H1 (cell line): ENCODE measurements at regions not wholly inside any gene's neighbourhood (a gene's known extent, or its start where the extent isn't known, plus 50 kb on each side); places are given as distances from the start of the nearest gene placed in this dataset.

Experiments used
- CTCF ChIA-PET: fragments of 300-600 bp; sonication (Branson Sonifier 250); formaldehyde crosslinking; loops from one replicate; lab custom pipeline; 2021; ENCODE audit not compliant: partially characterized antibody; lab: Charles Lee
- POLR2A ChIA-PET: fragments of 300-600 bp; sonication (Branson Sonifier 250); formaldehyde crosslinking; loops from one replicate; lab custom pipeline; 2021; ENCODE audit warnings: inconsistent platforms; ENCODE audit not compliant: partially characterized antibody; lab: Charles Lee
- DNase-seq, 2 experiments: peaks; one replicate each; pipeline versions ENCODE4 v3.0.0 to v3.0.0-alpha.2; 2010 to 2022; ENCODE audit warnings: low spot score in 2 of 2, low read depth in 1 of 2, mixed read lengths in 1 of 2
- FAIRE-seq: peaks from 2 replicates; lab custom pipeline; 2011; peaks lifted over from hg19 to GRCh38; lab: Jason Lieb, UNC
- H2AFZ ChIP-seq: 2 replicates; pipeline ENCODE4 v1.8.1; 2012; ENCODE audit warnings: low read length, inconsistent platforms
- H2AK5ac ChIP-seq: 2 replicates; pipeline ENCODE4 v1.6.1; 2013; ENCODE audit warnings: low read depth, low read length
- H2BK120ac ChIP-seq: replicated peaks from 2 replicates; pipeline ENCODE3; 2013; ENCODE audit warnings: low read depth, low read length, inconsistent platforms
- H2BK12ac ChIP-seq: 2 replicates; pipeline ENCODE4 v1.6.1; 2013; ENCODE audit warnings: low read depth, low read length
- H2BK15ac ChIP-seq: 2 replicates; pipeline ENCODE4 v1.6.1; 2013; ENCODE audit warnings: low read length
- H2BK20ac ChIP-seq: 2 replicates; pipeline ENCODE4 v1.6.1; 2013; ENCODE audit warnings: low read length
- H2BK5ac ChIP-seq: 2 replicates; pipeline ENCODE4 v1.6.1; 2013; ENCODE audit warnings: low read depth, low read length
- H3K14ac ChIP-seq: 2 replicates; pipeline ENCODE4 v1.6.1; 2013; ENCODE audit warnings: inconsistent platforms; ENCODE audit not compliant: insufficient read length
- H3K18ac ChIP-seq: 2 replicates; pipeline ENCODE4 v1.6.1; 2013; ENCODE audit warnings: low read length; ENCODE audit errors: extremely low read depth
- H3K23ac ChIP-seq: 2 replicates; pipeline ENCODE4 v1.6.1; 2013; ENCODE audit warnings: inconsistent platforms; ENCODE audit not compliant: insufficient read length
- H3K23me2 ChIP-seq: 2 replicates; pipeline ENCODE4 v1.6.1; 2013; ENCODE audit warnings: low read depth, low read length
- H3K27ac ChIP-seq: 2 replicates; pipeline ENCODE4 v1.6.1; 2011; ENCODE audit warnings: low read depth, low read length, inconsistent platforms
- H3K27me3 ChIP-seq, 4 experiments: replicated peaks in 1 of 4; 1 replicate in 1 of 4; 2 replicates in 3 of 4; pipeline versions ENCODE4 v1.6.1 to v1.8.1; 2011 to 2013; ENCODE audit warnings: low read length in 3 of 4, mild to moderate bottlenecking in 3 of 4, inconsistent platforms in 2 of 4, mixed read lengths in 2 of 4, moderate library complexity in 1 of 4; ENCODE audit not compliant: control insufficient read depth in 3 of 4, insufficient read depth in 3 of 4; ENCODE audit errors: extremely low read depth in 1 of 4
- H3K36me3 ChIP-seq, 4 experiments: 2 replicates each; pipeline versions ENCODE4 v1.6.1 to v1.8.1; 2011 to 2013; ENCODE audit warnings: mild to moderate bottlenecking in 4 of 4, low read length in 3 of 4, moderate library complexity in 2 of 4, control low read depth in 1 of 4, inconsistent platforms in 1 of 4; ENCODE audit not compliant: insufficient read depth in 4 of 4, control insufficient read depth in 2 of 4
- H3K4ac ChIP-seq: replicated peaks from 2 replicates; pipeline ENCODE3; 2013; ENCODE audit warnings: low read length, low read depth, mixed read lengths, inconsistent platforms; ENCODE audit not compliant: insufficient read length
- H3K4me1 ChIP-seq, 4 experiments: replicated peaks in 1 of 4; 1 replicate in 1 of 4; 2 replicates in 3 of 4; pipeline versions ENCODE4 v1.6.1 to v1.8.1; 2011 to 2013; ENCODE audit warnings: low read length in 3 of 4, inconsistent platforms in 2 of 4, mixed read lengths in 1 of 4; ENCODE audit not compliant: insufficient read depth in 4 of 4, control insufficient read depth in 3 of 4
- H3K4me2 ChIP-seq, 2 experiments: 2 replicates each; pipeline versions ENCODE4 v1.6.1 to v1.8.1; 2011 to 2013; ENCODE audit warnings: low read depth in 2 of 2, low read length in 2 of 2, control low read depth in 1 of 2, inconsistent platforms in 1 of 2, mild to moderate bottlenecking in 1 of 2; ENCODE audit not compliant: insufficient read depth in 1 of 2
- H3K4me3 ChIP-seq, 4 experiments: fragments of 200-600, 300-600 bp in 1 of 4; sonication (generic), shearing (Covaris generic), sonication (Bioruptor Twin) in 1 of 4; 2 replicates each; pipeline versions ENCODE4 v1.5.1 to v1.8.1; 2011 to 2016; ENCODE audit warnings: low read length in 4 of 4, low read depth in 3 of 4, control low read depth in 2 of 4, inconsistent platforms in 2 of 4, mild to moderate bottlenecking in 2 of 4, mixed read lengths in 1 of 4, moderate library complexity in 1 of 4; ENCODE audit not compliant: insufficient read depth in 2 of 4; ENCODE audit errors: extremely low read depth in 1 of 4
- H3K56ac ChIP-seq: replicated peaks from 2 replicates; pipeline ENCODE3; 2013; ENCODE audit warnings: low read depth, mild to moderate bottlenecking, mixed read lengths, low read length, inconsistent platforms; ENCODE audit not compliant: insufficient read length
- H3K79me1 ChIP-seq: 2 replicates; pipeline ENCODE4 v1.6.1; 2013; ENCODE audit warnings: low read depth, low read length, control low read depth
- H3K79me2 ChIP-seq, 2 experiments: 2 replicates each; pipeline versions ENCODE4 v1.6.1 to v1.8.1; 2012 to 2013; ENCODE audit warnings: low read length in 2 of 2, mild to moderate bottlenecking in 2 of 2, inconsistent platforms in 1 of 2; ENCODE audit not compliant: insufficient read depth in 2 of 2, control insufficient read depth in 1 of 2
- H3K9ac ChIP-seq, 4 experiments: replicated peaks in 1 of 4; 1 replicate in 1 of 4; 2 replicates in 3 of 4; pipeline versions ENCODE4 v1.6.1 to v1.8.1; 2011 to 2013; ENCODE audit warnings: low read depth in 3 of 4, low read length in 3 of 4, control low read depth in 2 of 4, mild to moderate bottlenecking in 2 of 4, moderate library complexity in 2 of 4, inconsistent platforms in 1 of 4; ENCODE audit errors: extremely low read depth in 1 of 4
- H3K9me3 ChIP-seq, 2 experiments: 2 replicates each; pipeline versions ENCODE4 v1.6.1 to v1.8.1; 2012 to 2013; ENCODE audit warnings: mild to moderate bottlenecking in 2 of 2, moderate library complexity in 2 of 2, control low read depth in 1 of 2, inconsistent platforms in 1 of 2, low read depth in 1 of 2, low read length in 1 of 2, mixed read lengths in 1 of 2; ENCODE audit not compliant: insufficient read depth in 2 of 2
- H4K20me1 ChIP-seq, 2 experiments: replicated peaks in 1 of 2; 2 replicates each; pipeline versions ENCODE3 to v1.8.1; 2011 to 2013; ENCODE audit warnings: inconsistent platforms in 2 of 2, low read length in 2 of 2, mild to moderate bottlenecking in 1 of 2; ENCODE audit not compliant: insufficient read depth in 2 of 2, control insufficient read depth in 1 of 2
- H4K5ac ChIP-seq: 2 replicates; pipeline ENCODE4 v1.6.1; 2013; ENCODE audit warnings: low read length, low read depth, mixed read lengths, inconsistent platforms; ENCODE audit not compliant: insufficient read length
- H4K8ac ChIP-seq: 2 replicates; pipeline ENCODE4 v1.8.0; 2013; ENCODE audit warnings: mild to moderate bottlenecking, moderate library complexity, low read length, inconsistent platforms; ENCODE audit not compliant: insufficient read depth; ENCODE audit errors: extremely low read depth
- H4K91ac ChIP-seq: replicated peaks from 2 replicates; pipeline ENCODE3; 2013; ENCODE audit warnings: low read length, mixed read lengths, inconsistent platforms; ENCODE audit not compliant: insufficient read length
- CBX8 ChIP-seq: fragments of 300-800, 300-1000 bp; sonication (generic); IDR thresholded peaks from 2 replicates; pipeline ENCODE4 v1.7.1; 2016; ENCODE audit warnings: low read depth, low read length, borderline replicate concordance
- HDAC2 ChIP-seq, 2 experiments: fragments of 300-600 bp in 1 of 2; sonication (generic) in 1 of 2; IDR thresholded peaks; 2 replicates each; pipeline ENCODE4 v1.6.1; 2011 to 2012; ENCODE audit warnings: low read depth in 2 of 2, low read length in 2 of 2, mild to moderate bottlenecking in 2 of 2, moderate library complexity in 2 of 2, borderline replicate concordance in 1 of 2, inconsistent platforms in 1 of 2
- TBP ChIP-seq: IDR thresholded peaks from 2 replicates; pipeline ENCODE4 v1.6.1; 2011; ENCODE audit warnings: low read depth, low read length, improper control_type of control experiment
- ZNF274 ChIP-seq: IDR thresholded peaks from 2 replicates; pipeline ENCODE4 v1.7.0; 2012; ENCODE audit warnings: low read length, borderline replicate concordance; ENCODE audit errors: extremely low read depth
- WGBS, 2 experiments: shearing (Covaris generic) in 1 of 2; methylation state at CpG; one replicate each; pipeline versions ENCODE4 v1.1.6 to v1.1.7; 2013 to 2015; ENCODE audit warnings: low lambda C conversion rate in 2 of 2, mixed read lengths in 2 of 2, inconsistent platforms in 1 of 2, low coverage in 1 of 2, missing lambda C conversion rate in 1 of 2; ENCODE audit not compliant: insufficient replicate concordance in 2 of 2, insufficient coverage in 1 of 2, insufficient read length in 1 of 2; ENCODE audit errors: extremely low coverage in 1 of 2, missing lambda C conversion rate in 1 of 2; 5-methylcytosine and 5-hydroxymethylcytosine counted together
- TF ChIP-seq, protein P1 (sequence below), 3 experiments: IDR thresholded peaks; 1 replicate in 2 of 3; 2 replicates in 1 of 3; pipeline versions ENCODE4 v1.5.1 to v1.6.1; 2011; ENCODE audit warnings: low read length in 3 of 3, mild to moderate bottlenecking in 3 of 3, inconsistent platforms in 2 of 3, low read depth in 1 of 3, moderate library complexity in 1 of 3; ENCODE audit not compliant: insufficient read depth in 1 of 3; ENCODE audit errors: control extremely low read depth in 1 of 3

DNA sequence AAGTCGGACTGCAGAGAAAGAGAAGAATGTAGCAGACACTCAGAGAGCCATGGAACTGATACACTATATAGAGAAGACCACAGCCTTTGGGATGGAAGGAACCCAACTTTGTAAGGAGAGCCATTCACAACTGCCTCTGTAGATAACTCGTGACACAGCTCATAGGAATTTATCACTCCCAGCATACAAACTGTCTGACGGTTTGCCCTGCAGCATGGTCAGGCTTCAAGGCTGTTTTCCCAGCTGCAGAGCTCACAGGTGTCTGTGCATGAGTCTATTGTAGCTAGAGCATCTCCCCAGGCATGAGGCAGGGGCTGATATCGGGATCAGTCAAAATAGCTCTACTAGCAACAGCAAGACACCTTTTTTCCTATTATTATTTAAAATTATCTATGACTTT lies 130.5 kb upstream of the DTNBP1 start:
- Histone ChIP-seq H3K79me1 (no peaks in the 10 kb centered on the region), H2BK5ac (no peak overlapping the region), H4K91ac (no peak overlapping the region), H2BK120ac (no peak overlapping the region), H2AFZ (no peak overlapping the region), H3K4me2 (no peak overlapping the region), H3K79me2 (no peaks in the 10 kb centered on the region), H4K5ac (no peak overlapping the region), H3K18ac (no peak overlapping the region), H4K8ac (no peak overlapping the region), H4K20me1 (no peaks in the 10 kb centered on the region)
- CTCF ChIA-PET, result interaction anchor here (1.7 kb wide), 1 partner anchor 116 kb away, joined by 3 read pairs; no protein-coding TSS in a partner anchor
- 86% methylated on average over 4 of the region's 4 CpGs; no CpG with 5 or more reads in 1 of the 2 experiments for WGBS, 2 experiments
- TF ChIP-seq HDAC2 (IDR thresholded peaks at IDR 0.05; ENCODE audit: borderline replicate concordance in 1 of 2, low read depth in 2 of 2, low read length in 2 of 2), result no peak
- no peak for TF ChIP-seq CBX8
- TF ChIP-seq, protein P1, sequence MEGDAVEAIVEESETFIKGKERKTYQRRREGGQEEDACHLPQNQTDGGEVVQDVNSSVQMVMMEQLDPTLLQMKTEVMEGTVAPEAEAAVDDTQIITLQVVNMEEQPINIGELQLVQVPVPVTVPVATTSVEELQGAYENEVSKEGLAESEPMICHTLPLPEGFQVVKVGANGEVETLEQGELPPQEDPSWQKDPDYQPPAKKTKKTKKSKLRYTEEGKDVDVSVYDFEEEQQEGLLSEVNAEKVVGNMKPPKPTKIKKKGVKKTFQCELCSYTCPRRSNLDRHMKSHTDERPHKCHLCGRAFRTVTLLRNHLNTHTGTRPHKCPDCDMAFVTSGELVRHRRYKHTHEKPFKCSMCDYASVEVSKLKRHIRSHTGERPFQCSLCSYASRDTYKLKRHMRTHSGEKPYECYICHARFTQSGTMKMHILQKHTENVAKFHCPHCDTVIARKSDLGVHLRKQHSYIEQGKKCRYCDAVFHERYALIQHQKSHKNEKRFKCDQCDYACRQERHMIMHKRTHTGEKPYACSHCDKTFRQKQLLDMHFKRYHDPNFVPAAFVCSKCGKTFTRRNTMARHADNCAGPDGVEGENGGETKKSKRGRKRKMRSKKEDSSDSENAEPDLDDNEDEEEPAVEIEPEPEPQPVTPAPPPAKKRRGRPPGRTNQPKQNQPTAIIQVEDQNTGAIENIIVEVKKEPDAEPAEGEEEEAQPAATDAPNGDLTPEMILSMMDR (IDR thresholded peaks at IDR 0.05; ENCODE audit: control extremely low read depth in 1 of 3, insufficient read depth in 1 of 3, low read depth in 1 of 3, low read length in 3 of 3), result no peak
- no peak for TF ChIP-seq ZNF274
- no peak for TF ChIP-seq TBP
- TF ChIP-seq, all 59 proteins: peak for 0
- Histone ChIP-seq H3K14ac (no peak overlapping the region), H2BK12ac (no peak overlapping the region), H3K9ac (no peak overlapping the region), H3K4me1 (no peaks in the 10 kb centered on the region), H2BK15ac (no peak overlapping the region), H3K23ac (no peak overlapping the region), H3K36me3 (peaks cover 0 to 6% (median 0%) of the 10 kb centered on the region in 4 experiments; a peak in 1 of 8 replicates), H3K4me3 (no peak overlapping the region), H2AK5ac (no peak overlapping the region), H2BK20ac (no peak overlapping the region), H3K9me3 (peaks cover under 1 to 8% of the 10 kb centered on the region in 2 experiments), H3K27me3 (no peaks in the 10 kb centered on the region), H3K27ac (no peak overlapping the region), H3K56ac (no peak overlapping the region), H3K23me2 (no peaks in the 10 kb centered on the region), H3K4ac (no peak overlapping the region)
- DNase-seq, result no peak
- no peak for FAIRE-seq
- POLR2A ChIA-PET, result no interaction called here
